ENCODE measurements at regions not wholly inside any gene's neighbourhood (a gene's known extent, or its start where the extent isn't known, plus 50 kb on each side); places are given as distances from the start of the nearest gene placed in this dataset.

DNA sequence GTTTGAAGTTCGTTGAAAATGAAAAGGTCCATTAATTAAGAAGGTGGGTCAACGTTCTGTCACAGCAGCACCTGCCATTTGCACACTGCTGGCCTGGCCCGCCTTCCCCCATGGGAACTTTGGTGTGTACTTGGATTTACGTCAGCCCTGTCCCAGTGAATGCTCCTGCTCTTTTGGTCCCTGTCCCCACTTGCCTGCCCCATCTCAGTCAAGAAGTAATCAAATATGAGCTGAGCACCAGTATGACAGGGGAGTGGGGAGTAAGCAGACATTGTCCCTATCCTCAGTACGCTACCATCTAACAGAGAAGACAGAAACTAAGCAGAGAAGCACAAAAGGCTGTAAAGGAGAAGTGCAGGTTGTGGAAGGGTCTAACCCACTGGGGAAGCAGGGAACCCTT, 65.1 kb downstream of the SLC4A3 start:
- no peak for DNase-seq

GRCh38 chr2:219695145-219695709, 67.8 kb downstream of the SLC4A3 start:
- DNase-seq, result no peak

- DNase-seq, result no peak
Measured at GRCh38 chr2:219697811-219698747, 70.6 kb downstream of the SLC4A3 start.

GRCh38 chr2:219698748-219699439, 71.5 kb downstream of the SLC4A3 start:
- no peak for DNase-seq

DNA sequence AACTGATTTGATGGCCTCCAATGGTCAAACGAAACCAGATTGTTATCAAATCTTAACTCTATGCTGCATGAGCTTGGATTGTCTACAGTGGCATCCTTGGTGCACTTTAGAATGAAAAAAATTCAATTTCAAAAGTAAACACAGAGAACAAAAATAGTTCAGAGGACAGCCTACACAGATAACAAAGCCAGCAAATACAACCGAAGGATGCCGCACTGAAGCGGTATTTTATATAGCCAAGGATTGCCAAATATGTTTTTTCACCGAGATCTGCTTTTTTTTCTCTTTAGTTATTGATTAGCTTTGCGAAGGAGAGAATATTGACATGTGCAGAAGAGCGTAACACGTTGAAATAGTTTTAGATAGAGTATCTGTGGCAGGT, 72.0 kb downstream of the SLC4A3 start:
- DNase-seq, result no peak

DNA sequence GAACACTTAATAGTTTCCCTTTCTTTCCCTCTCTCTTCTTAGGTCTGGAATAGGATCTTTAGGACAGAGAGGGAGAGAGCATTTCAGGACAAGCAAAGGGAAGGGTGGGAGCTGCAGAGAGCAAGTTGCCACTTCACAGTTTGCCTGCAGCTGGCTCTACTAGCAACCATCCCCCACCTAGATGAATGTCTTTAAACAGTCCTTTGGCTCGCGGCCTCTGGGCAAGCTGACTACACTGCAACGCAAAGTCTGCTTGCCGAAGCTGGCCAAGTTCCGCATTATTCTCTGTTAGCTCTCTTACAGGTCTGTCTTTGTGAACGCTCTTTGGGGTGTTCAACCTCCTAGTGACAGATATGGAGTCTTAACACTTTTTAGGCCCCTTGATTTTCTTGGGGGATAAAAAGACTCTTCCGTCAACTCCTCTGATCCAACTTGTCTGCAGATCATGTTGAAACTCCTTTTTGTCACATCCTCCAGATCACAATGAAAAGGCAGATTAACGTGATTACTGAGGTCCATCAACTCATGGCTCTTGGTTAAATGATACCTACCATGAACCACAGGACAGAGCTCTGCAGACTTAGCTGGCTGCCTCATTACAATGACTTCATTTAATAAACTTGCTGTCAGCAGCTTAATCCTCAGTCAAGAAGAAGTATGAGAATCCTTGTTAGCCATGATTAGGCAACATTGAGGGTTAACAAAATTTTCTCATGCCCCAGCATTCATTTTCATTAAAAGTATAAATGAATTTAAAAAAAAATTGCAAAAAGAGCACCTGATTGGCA, 74.6 kb downstream of the SLC4A3 start:
- no peak for DNase-seq

- DNase-seq, result no peak
Measured at GRCh38 chr2:219702796-219703545, 75.5 kb downstream of the SLC4A3 start.

DNA sequence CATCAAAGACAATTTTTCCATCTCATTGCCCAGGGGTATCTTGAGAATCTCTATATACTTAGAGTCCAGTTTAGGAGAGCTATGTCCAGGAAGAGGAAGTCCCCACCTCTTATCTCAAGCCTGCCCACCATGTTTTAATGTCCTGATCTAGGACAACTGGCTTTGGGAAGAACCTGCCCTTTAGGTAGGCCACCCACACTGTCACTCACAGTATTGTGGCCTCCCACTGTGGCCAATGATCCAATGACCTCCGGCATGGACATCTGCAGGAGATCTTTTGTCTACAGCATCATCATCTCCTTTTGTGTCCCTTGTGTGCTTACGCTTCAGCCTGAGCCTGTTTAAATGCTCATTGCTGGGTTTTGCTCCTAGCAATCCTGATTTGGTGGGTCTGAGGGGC, 77.4 kb downstream of the SLC4A3 start:
- no peak for DNase-seq

- DNase-seq, result no peak
Measured at GRCh38 chr2:219706823-219707281, 79.4 kb downstream of the SLC4A3 start.

GRCh38 chr2:219707496-219708285, 80.3 kb downstream of the SLC4A3 start:
- DNase-seq, result no peak

- DNase-seq, result no peak
Measured at GRCh38 chr2:219709331-219709761, 81.9 kb downstream of the SLC4A3 start.

GRCh38 chr2:219713110-219713509, 85.7 kb downstream of the SLC4A3 start:
- DNase-seq, result no peak

DNA sequence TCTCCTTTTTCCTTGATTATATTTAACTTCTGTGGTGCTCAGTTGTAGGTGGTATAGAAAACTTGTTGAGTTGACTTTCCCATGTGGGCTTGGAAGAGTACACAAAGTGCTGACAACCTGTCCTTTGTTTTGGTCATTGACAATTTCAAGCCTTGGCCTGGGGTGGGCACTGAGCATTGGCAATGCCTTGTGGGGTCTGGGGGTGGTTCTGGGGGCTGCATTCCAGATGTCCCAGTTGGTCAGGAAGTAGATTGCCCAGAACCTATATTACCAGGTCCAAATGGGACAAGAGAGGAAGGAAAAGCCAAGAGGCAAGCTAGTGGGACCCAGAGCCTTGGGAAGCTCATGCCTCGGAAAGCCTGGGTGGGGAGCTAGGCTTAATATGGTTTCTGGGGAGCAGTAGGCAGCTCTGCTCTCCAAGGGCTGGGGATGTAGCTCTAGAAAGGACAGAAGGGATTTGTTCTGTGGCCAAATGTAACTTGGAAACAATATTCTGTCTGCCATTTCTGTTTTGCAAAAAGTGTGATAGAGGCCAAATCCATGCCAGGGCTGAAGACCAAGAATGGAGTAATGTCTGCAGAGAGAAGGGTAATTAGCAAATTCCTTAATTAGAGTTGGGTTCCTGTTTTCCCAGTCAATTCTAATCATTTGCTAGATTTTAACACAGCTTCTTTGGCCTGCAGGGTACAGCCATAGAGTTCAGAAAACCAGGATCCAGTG, 87.4 kb downstream of the SLC4A3 start:
- no peak for DNase-seq

DNA sequence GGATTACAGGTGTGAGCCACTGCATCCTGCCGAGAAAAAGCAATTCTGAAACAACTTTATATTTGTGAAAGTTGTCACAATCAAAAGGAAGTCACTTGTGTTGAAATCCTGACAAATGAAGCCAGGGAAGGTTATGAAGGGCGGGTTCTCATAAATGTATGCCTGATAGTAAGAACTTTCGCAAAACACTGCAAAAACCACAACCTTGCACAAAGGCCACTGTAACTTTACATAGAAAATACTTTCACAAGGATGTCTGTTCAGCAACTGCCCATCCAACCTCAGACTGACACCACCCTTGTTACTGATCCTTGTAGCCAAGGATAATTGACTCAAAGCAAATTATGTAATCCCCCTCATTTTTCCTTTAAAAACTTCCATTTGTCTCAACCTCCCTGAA, 90.6 kb downstream of the SLC4A3 start:
- no peak for DNase-seq

DNA sequence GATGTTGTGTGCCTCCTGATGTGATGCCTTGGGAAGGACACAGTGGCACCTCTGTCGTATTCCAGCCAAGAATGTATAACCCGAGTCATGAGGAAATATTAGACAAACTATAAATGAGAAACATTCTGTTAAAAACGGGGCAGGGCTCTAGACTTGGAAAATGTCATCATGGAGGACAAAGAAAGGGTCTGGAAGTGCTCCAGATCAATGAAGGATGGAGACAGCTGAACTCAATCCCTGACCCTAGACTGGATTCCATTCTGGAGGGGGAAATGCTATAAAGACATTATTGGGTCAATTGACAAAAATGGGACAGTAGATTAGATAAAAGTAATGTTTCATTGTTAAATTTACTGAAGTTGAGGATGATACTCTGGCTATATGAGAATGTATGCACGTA, 92.1 kb downstream of the SLC4A3 start:
- DNase-seq, result no peak

DNA sequence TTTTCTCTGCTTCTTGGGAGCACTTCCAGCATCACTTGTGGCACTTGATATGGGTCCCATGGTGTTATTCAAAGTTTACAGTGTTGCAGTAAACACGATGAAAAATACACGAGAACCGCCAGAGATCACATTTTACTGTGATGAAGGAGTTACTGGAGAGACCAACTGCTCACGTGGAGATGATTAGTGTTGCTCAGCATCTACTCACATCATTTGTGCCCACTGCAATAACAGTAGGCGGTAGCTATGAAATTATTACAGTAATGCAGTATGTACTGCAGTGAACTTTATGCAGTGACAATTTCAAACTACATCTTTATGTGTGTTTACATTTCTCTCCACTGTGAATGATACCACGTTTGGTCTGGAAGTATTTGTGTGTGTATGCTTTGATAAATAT, 93.5 kb downstream of the SLC4A3 start:
- DNase-seq, result no peak

DNA sequence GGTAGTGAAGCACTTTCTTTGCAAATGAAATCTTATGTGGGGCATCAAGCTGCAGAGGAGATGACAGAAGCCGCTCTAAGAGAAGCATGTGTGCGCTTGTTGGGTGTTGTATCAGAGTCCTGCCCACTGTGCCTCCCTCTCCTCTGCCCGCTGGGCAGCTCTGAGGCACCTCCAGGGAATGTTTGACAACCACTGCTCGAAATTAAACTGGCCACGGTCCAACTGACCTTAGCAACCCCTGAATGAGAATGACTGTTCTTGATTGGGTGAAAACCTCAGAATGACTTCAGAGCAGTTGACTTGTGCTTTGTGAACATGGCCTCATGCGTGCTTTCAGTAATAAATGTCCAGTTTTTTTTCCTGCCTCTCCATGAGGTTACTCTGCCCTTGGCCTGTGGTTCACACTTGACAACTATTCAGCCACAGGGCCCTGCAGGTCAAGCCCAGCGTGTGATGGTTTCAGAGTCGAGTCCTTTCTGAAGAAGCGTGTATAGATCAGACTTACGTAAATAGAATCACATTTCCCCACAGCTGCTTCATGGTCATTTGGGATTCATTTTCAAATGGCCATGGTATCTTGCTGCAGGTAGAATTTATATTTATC, 94.9 kb downstream of the SLC4A3 start:
- DNase-seq, result no peak

GRCh38 chr2:219723311-219723710, 95.9 kb downstream of the SLC4A3 start:
- no peak for DNase-seq

GRCh38 chr2:219724628-219725027, 97.2 kb downstream of the SLC4A3 start:
- no peak for DNase-seq

DNA sequence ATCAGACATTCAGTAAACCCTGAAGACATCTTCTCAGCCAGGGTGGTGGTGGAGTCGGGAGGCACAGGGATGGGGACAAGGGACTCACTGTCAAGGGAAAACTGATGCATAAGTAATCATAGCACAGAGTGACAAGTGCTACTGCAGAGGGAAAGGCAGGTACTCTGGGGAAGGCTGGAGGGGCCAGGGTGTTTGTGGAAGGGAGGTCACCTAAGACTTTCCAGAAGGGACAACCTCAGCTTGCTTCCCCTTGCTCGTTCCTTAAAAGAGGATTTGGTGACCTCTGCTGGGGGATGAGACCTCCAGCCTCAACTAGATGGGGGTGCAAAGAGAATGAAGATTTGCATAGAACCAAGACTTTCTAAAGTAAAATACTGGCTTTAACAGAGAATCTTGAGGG, 99.5 kb downstream of the SLC4A3 start:
- no peak for DNase-seq

Measured in occipital lobe (tissue), 1 donor.